ENCODE measurements at regions not wholly inside any gene's neighbourhood (a gene's known extent, or its start where the extent isn't known, plus 50 kb on each side); places are given as distances from the start of the nearest gene placed in this dataset.

DNA sequence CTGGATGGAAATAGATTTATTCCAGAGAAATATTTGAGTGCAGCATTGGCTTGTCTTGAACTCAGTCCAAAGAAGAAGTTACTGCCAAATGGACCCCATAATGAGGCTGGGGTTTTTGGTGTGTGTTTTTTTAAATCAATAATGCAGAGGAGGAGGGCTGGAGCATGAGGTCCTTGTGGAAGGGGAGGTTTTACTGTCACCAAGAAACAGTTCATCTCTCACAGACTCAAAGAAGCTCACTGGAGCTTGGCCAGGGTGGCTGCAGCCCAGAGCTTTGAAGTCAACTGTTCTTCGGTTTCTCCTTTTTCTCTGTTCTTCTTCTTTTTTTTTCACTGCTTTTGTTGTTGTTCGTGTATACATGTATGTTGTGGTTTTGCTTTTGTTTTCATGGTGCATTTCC is 377.7 kb downstream of the FBXW7 start:
- Histone ChIP-seq H3K79me2 (ENCODE audit: control insufficient read depth, low read length) (no peaks in the 10 kb centered on the region), H3K4me3 (ENCODE audit: low read length) (no peak overlapping the region), H3K27ac (ENCODE audit: low read depth, low read length) (no peak overlapping the region), H4K20me1 (ENCODE audit: control insufficient read depth, insufficient read depth, low read depth, low read length) (no peaks in the 10 kb centered on the region), H3F3A (ENCODE audit: control insufficient read depth, insufficient read depth) (no peaks in the 10 kb centered on the region), H3K36me3 (ENCODE audit: control insufficient read depth, low read length) (no peaks in the 10 kb centered on the region), H3K9me2 (replicated peaks; ENCODE audit: control insufficient read depth, low read length) (no peaks in the 10 kb centered on the region), H3K4me1 (ENCODE audit: control insufficient read depth, low read length) (no peaks in the 10 kb centered on the region), H3K27me3 (ENCODE audit: control insufficient read depth, low read length) (no peaks in the 10 kb centered on the region; the same call in none of the 2 replicates), H3K9me3 (ENCODE audit: control insufficient read depth, insufficient read depth, low read length) (no peaks in the 10 kb centered on the region), H3K4me2 (ENCODE audit: low read length) (no peak overlapping the region)
- TF ChIP-seq, protein P1, sequence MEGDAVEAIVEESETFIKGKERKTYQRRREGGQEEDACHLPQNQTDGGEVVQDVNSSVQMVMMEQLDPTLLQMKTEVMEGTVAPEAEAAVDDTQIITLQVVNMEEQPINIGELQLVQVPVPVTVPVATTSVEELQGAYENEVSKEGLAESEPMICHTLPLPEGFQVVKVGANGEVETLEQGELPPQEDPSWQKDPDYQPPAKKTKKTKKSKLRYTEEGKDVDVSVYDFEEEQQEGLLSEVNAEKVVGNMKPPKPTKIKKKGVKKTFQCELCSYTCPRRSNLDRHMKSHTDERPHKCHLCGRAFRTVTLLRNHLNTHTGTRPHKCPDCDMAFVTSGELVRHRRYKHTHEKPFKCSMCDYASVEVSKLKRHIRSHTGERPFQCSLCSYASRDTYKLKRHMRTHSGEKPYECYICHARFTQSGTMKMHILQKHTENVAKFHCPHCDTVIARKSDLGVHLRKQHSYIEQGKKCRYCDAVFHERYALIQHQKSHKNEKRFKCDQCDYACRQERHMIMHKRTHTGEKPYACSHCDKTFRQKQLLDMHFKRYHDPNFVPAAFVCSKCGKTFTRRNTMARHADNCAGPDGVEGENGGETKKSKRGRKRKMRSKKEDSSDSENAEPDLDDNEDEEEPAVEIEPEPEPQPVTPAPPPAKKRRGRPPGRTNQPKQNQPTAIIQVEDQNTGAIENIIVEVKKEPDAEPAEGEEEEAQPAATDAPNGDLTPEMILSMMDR (IDR thresholded peaks at IDR 0.05; ENCODE audit: low read depth, low read length, poor library complexity, severe bottlenecking), result no peak
- no peak for TF ChIP-seq EZH2phosphoT487 (IDR thresholded peaks at IDR 0.05; ENCODE audit: borderline replicate concordance, low read length)

DNA sequence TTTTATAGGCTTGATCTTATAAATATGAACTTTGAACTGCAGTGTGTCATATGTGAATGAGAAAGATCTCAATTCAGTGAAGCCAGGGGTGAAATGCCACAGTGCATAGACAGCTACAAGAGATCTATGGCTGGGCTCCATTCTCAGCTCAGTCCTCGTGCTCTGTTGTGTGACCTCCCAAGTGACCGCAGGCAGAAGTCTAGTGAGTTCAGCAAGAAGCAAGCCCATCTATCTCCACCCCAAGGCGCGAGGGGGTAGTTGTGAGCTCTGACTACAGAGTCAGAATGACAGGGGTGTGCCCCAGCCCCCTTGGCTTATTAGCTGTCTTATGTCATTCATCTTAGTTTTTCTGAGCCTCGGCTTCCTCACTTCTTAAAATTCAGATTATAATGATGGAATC is 378.3 kb downstream of the FBXW7 start:
- no peaks in the 10 kb centered on the region for H3K36me3 ChIP-seq (ENCODE audit: control insufficient read depth, low read length)
- H3K27me3 ChIP-seq (ENCODE audit: control insufficient read depth, low read length), result no peaks in the 10 kb centered on the region; the same call in none of the 2 replicates
- no peak overlapping the region for H3K4me2 ChIP-seq (ENCODE audit: low read length)
- no peaks in the 10 kb centered on the region for H3K79me2 ChIP-seq (ENCODE audit: control insufficient read depth, low read length)
- H3K4me3 ChIP-seq (ENCODE audit: low read length), result no peak overlapping the region
- H4K20me1 ChIP-seq (ENCODE audit: control insufficient read depth, insufficient read depth, low read depth, low read length), result no peaks in the 10 kb centered on the region
- H3K4me1 ChIP-seq (ENCODE audit: control insufficient read depth, low read length), result no peaks in the 10 kb centered on the region
- no peaks in the 10 kb centered on the region for H3F3A ChIP-seq (ENCODE audit: control insufficient read depth, insufficient read depth)
- H3K27ac ChIP-seq (ENCODE audit: low read depth, low read length), result no peak overlapping the region
- no peaks in the 10 kb centered on the region for H3K9me3 ChIP-seq (ENCODE audit: control insufficient read depth, insufficient read depth, low read length)
- no peaks in the 10 kb centered on the region for H3K9me2 ChIP-seq (replicated peaks; ENCODE audit: control insufficient read depth, low read length)
- TF ChIP-seq, protein P1 (IDR thresholded peaks at IDR 0.05; ENCODE audit: low read depth, low read length, poor library complexity, severe bottlenecking), result no peak
- no peak for TF ChIP-seq EZH2phosphoT487 (IDR thresholded peaks at IDR 0.05; ENCODE audit: borderline replicate concordance, low read length)

DNA sequence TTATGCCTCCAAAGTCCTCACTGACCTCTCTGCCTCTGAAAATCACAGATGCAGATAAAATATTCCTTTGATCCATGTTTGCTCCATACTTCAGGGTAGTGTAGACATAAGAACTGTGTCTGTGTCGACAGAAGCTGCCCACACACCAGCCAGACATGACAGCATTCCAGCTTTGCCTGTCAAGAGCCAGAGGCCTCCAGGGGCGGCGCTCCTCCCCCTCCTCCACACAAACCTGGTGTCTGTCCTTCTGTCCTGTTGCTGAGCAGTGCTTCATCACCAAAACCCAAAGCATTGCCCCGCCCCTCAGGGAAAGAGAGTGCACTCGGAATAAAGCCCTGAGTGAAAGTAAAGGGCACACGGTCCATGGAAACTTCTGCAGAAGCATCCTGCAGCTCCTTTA is 379.4 kb downstream of the FBXW7 start:
- Histone ChIP-seq H3K4me3 (ENCODE audit: low read length) (no peak overlapping the region), H3K79me2 (ENCODE audit: control insufficient read depth, low read length) (no peaks in the 10 kb centered on the region), H3K9me2 (replicated peaks; ENCODE audit: control insufficient read depth, low read length) (no peaks in the 10 kb centered on the region), H3K36me3 (ENCODE audit: control insufficient read depth, low read length) (no peaks in the 10 kb centered on the region), H3K9me3 (ENCODE audit: control insufficient read depth, insufficient read depth, low read length) (no peaks in the 10 kb centered on the region), H3K27me3 (ENCODE audit: control insufficient read depth, low read length) (no peaks in the 10 kb centered on the region; the same call in none of the 2 replicates), H3F3A (ENCODE audit: control insufficient read depth, insufficient read depth) (no peaks in the 10 kb centered on the region), H3K27ac (ENCODE audit: low read depth, low read length) (no peak overlapping the region), H3K4me2 (ENCODE audit: low read length) (no peak overlapping the region), H4K20me1 (ENCODE audit: control insufficient read depth, insufficient read depth, low read depth, low read length) (no peaks in the 10 kb centered on the region), H3K4me1 (ENCODE audit: control insufficient read depth, low read length) (no peaks in the 10 kb centered on the region)
- TF ChIP-seq, protein P1 (IDR thresholded peaks at IDR 0.05; ENCODE audit: low read depth, low read length, poor library complexity, severe bottlenecking), result no peak
- TF ChIP-seq EZH2phosphoT487 (IDR thresholded peaks at IDR 0.05; ENCODE audit: borderline replicate concordance, low read length), result no peak

Data from DOHH2 (cell line).